HepG2 (cell line): ENCODE measurements at regions not wholly inside any gene's neighbourhood (a gene's known extent, or its start where the extent isn't known, plus 50 kb on each side); places are given as distances from the start of the nearest gene placed in this dataset.

Experiments
- BRF2 ChIP-seq: sonication (generic); formaldehyde crosslinking; IDR thresholded peaks from 2 replicates; pipeline ENCODE4 v1.8.1; 2022; ENCODE audit warnings: mild to moderate bottlenecking, missing genetic modification reagents
- CREM ChIP-seq, 2 experiments: sonication (generic) in 1 of 2; formaldehyde crosslinking in 1 of 2; IDR thresholded peaks; 2 replicates each; pipeline versions ENCODE4 v1.4.0 to v1.6.1; 2016 to 2020; ENCODE audit warnings: antibody characterized with exemption in 1 of 2, mild to moderate bottlenecking in 1 of 2, missing genetic modification reagents in 1 of 2
- CTCF ChIP-seq: sonication (generic); formaldehyde crosslinking; IDR thresholded peaks from 2 replicates; pipeline ENCODE4 v1.5.0; 2020; ENCODE audit warnings: mild to moderate bottlenecking, missing genetic modification reagents, moderate library complexity
- E2F1 ChIP-seq: sonication (generic); formaldehyde crosslinking; IDR thresholded peaks from 2 replicates; pipeline ENCODE4 v1.5.0; 2020; ENCODE audit warnings: missing genetic modification reagents
- MYC ChIP-seq: sonication (generic); formaldehyde crosslinking; IDR thresholded peaks from 2 replicates; pipeline ENCODE4 v1.9.0; 2021; ENCODE audit warnings: missing genetic modification reagents, borderline replicate concordance
- NBN ChIP-seq: fragments of 450-650 bp; conservative IDR thresholded peaks from 2 replicates; pipeline ENCODE4 v1.6.1; 2017
- NFATC3 ChIP-seq: sonication (generic); formaldehyde crosslinking; IDR thresholded peaks from 2 replicates; pipeline ENCODE4 v1.5.1; 2020; ENCODE audit warnings: mild to moderate bottlenecking, missing genetic modification reagents
- RAD21 ChIP-seq: fragments of 450-650 bp; formaldehyde crosslinking; IDR thresholded peaks from 2 replicates; pipeline ENCODE4 v1.5.0; 2020; ENCODE audit warnings: mild to moderate bottlenecking
- ZNF180 ChIP-seq: sonication (generic); formaldehyde crosslinking; IDR thresholded peaks from 2 replicates; pipeline ENCODE4 v1.4.0; 2020; ENCODE audit warnings: low read depth, missing genetic modification reagents, borderline replicate concordance

GRCh38 chr15:25512957-25513356 is 74.1 kb upstream of the UBE3A start:
- no peak for TF ChIP-seq CTCF (CRISPR knock-in tag)
- no peak for TF ChIP-seq RAD21 (CRISPR knock-in tag)
- TF ChIP-seq NBN: no peak
- TF ChIP-seq E2F1: no peak
- no peak for TF ChIP-seq NFATC3 (CRISPR knock-in tag)
- no peak for TF ChIP-seq ZNF180
- no peak for TF ChIP-seq MYC
- TF ChIP-seq CREM (IDR thresholded peaks at IDR 0.05): no peak
- no peak for TF ChIP-seq CREM (CRISPR knock-in tag; IDR thresholded peaks at IDR 0.05)
- no peak for TF ChIP-seq BRF2 (CRISPR knock-in tag)
